Duodenal mucosa (tissue), 2 donors: ENCODE measurements at regions not wholly inside any gene's neighbourhood (a gene's known extent, or its start where the extent isn't known, plus 50 kb on each side); places are given as distances from the start of the nearest gene placed in this dataset.
"Not testable (repeated sequence)": the region's sequence is repeated elsewhere in the genome, so short reads cannot be mapped to it uniquely, and the experiment has no call there.

Source experiments
- H3K27ac ChIP-seq: one replicate; pipeline ENCODE4 v1.7.0; 2013; ENCODE audit warnings: low read depth, low read length
- H3K27me3 ChIP-seq, 2 donors: one replicate each; pipeline ENCODE4 v1.7.0; 2013; ENCODE audit warnings: low read length in 2 of 2, control low read depth in 1 of 2; ENCODE audit not compliant: insufficient read depth in 2 of 2, control insufficient read depth in 1 of 2
- H3K36me3 ChIP-seq, 2 donors: one replicate each; pipeline ENCODE4 v1.7.0; 2013; ENCODE audit warnings: low read length in 2 of 2, control low read depth in 1 of 2; ENCODE audit not compliant: insufficient read depth in 2 of 2, control insufficient read depth in 1 of 2
- H3K4me1 ChIP-seq, 2 donors: one replicate each; pipeline ENCODE4 v1.7.0; 2013; ENCODE audit warnings: low read length in 2 of 2, control low read depth in 1 of 2; ENCODE audit not compliant: insufficient read depth in 2 of 2, control insufficient read depth in 1 of 2
- H3K4me3 ChIP-seq, 2 donors: one replicate each; pipeline ENCODE4 v1.7.0; 2013; ENCODE audit warnings: low read length in 2 of 2, low read depth in 1 of 2
- H3K9ac ChIP-seq, 2 donors: one replicate each; pipeline ENCODE4 v1.7.0; 2013; ENCODE audit warnings: low read length in 2 of 2, low read depth in 1 of 2
- H3K9me3 ChIP-seq, 2 donors: one replicate each; pipeline ENCODE4 v1.7.0; 2013; ENCODE audit warnings: low read length in 2 of 2, control low read depth in 1 of 2; ENCODE audit not compliant: control insufficient read depth in 1 of 2

- not testable (repeated sequence) for H3K9me3 ChIP-seq, H3K4me3 ChIP-seq, H3K27ac ChIP-seq, H3K4me1 ChIP-seq, H3K36me3 ChIP-seq, H3K27me3 ChIP-seq, H3K9ac ChIP-seq
Measured at GRCh38 chr9:78106586-78106985, 75.0 kb upstream of the GNAQ start.

- Histone ChIP-seq H3K27ac (no peak overlapping the region), H3K9me3 (no peaks in the 10 kb centered on the region), H3K4me3 (no peak overlapping the region), H3K36me3 (no peaks in the 10 kb centered on the region), H3K27me3 (no peaks in the 10 kb centered on the region), H3K9ac (no peak overlapping the region), H3K4me1 (no peaks in the 10 kb centered on the region)
Measured at GRCh38 chr9:78103971-78104433, 72.4 kb upstream of the GNAQ start.

- Histone ChIP-seq H3K27me3 (peaks cover 0 to 3% of the 10 kb centered on the region in 2 donors), H3K36me3 (no peaks in the 10 kb centered on the region), H3K4me3 (no peak overlapping the region), H3K9me3 (no peaks in the 10 kb centered on the region), H3K9ac (no peak overlapping the region), H3K4me1 (no peaks in the 10 kb centered on the region), H3K27ac (no peak overlapping the region)
Measured at GRCh38 chr9:78101247-78101646, 69.6 kb upstream of the GNAQ start.

GRCh38 chr9:78097541-78097940 is 65.9 kb upstream of the GNAQ start:
- Histone ChIP-seq H3K4me1 (no peaks in the 10 kb centered on the region), H3K9ac (no peak overlapping the region)

GRCh38 chr9:78091731-78092130 is 60.1 kb upstream of the GNAQ start:
- Histone ChIP-seq H3K27ac (no peak overlapping the region), H3K4me3 (no peak overlapping the region), H3K9me3 (no peaks in the 10 kb centered on the region), H3K9ac (no peak overlapping the region), H3K4me1 (no peaks in the 10 kb centered on the region), H3K27me3 (no peaks in the 10 kb centered on the region), H3K36me3 (no peaks in the 10 kb centered on the region)

More at GRCh38 chr9:78097541-78097940, 65.9 kb upstream of the GNAQ start:
- Histone ChIP-seq H3K27ac (no peak overlapping the region), H3K9me3 (no peaks in the 10 kb centered on the region), H3K4me3 (no peak overlapping the region), H3K36me3 (no peaks in the 10 kb centered on the region), H3K27me3 (peaks cover 0 to 3% of the 10 kb centered on the region in 2 donors)

- H3K9me3 ChIP-seq: no peaks in the 10 kb centered on the region
- H3K36me3 ChIP-seq: no peaks in the 10 kb centered on the region
- H3K27ac ChIP-seq: no peak overlapping the region
- no peak overlapping the region for H3K4me3 ChIP-seq
- no peaks in the 10 kb centered on the region for H3K4me1 ChIP-seq
- no peak overlapping the region for H3K9ac ChIP-seq
- H3K27me3 ChIP-seq: no peaks in the 10 kb centered on the region
Measured at GRCh38 chr9:78089111-78089510, 57.5 kb upstream of the GNAQ start.

GRCh38 chr9:78088190-78088589 is 56.6 kb upstream of the GNAQ start:
- H3K4me1 ChIP-seq, H3K9me3 ChIP-seq, H3K27ac ChIP-seq, H3K27me3 ChIP-seq, H3K9ac ChIP-seq, H3K4me3 ChIP-seq, H3K36me3 ChIP-seq: not testable (repeated sequence)
